GM12891 (cell line): ENCODE measurements at regions not wholly inside any gene's neighbourhood (a gene's known extent, or its start where the extent isn't known, plus 50 kb on each side); places are given as distances from the start of the nearest gene placed in this dataset.

Source experiments
- POLR2A ChIP-seq: IDR thresholded peaks from 2 replicates; pipeline ENCODE4 v1.6.1; 2011; ENCODE audit warnings: low read depth, low read length, control low read depth
- POLR2AphosphoS5 ChIP-seq: IDR thresholded peaks from 2 replicates; pipeline ENCODE4 v1.6.1; 2011; ENCODE audit warnings: low read depth, low read length, control low read depth
- SPI1 ChIP-seq: IDR thresholded peaks from 2 replicates; pipeline ENCODE4 v1.6.1; 2011; ENCODE audit warnings: low read depth, low read length, control low read depth
- TAF1 ChIP-seq: IDR thresholded peaks from 2 replicates; pipeline ENCODE4 v1.6.1; 2011; ENCODE audit warnings: low read depth, low read length, control low read depth

GRCh38 chr21:38729754-38730379, 75.9 kb upstream of the ETS2 start:
- TF ChIP-seq SPI1 (no peak), POLR2AphosphoS5 (no peak), POLR2A (no peak), TAF1 (no peak)
